Left lobe of liver (tissue), 2 donors: ENCODE measurements at regions not wholly inside any gene's neighbourhood (a gene's known extent, or its start where the extent isn't known, plus 50 kb on each side); places are given as distances from the start of the nearest gene placed in this dataset.

Source experiments
- ATAC-seq: fragments of 200-7000 bp; cut with Tn5 transposase; one replicate; pipeline ENCODE4 v1.9.1; 2020; ENCODE audit warnings: mild to moderate bottlenecking, moderate library complexity
- DNase-seq: peaks from one replicate; pipeline ENCODE4 v3.0.0-alpha.2; 2020; ENCODE audit warnings: low spot score
- donor health status: DM: no; HTN: no; CAD: no; lungs with moderate emphysema.
- donor health status: DM: no; HTN: yes; CAD: no.

GRCh38 chr16:16865374-16865773 is 486.4 kb downstream of the NPIPA7 start:
- DNase-seq: no peak
- ATAC-seq: no peak

- ATAC-seq (no peak), DNase-seq (no peak)
These were observed 489.0 kb downstream of the NPIPA7 start for GRCh38 chr16:16867973-16868372.

- no peak for DNase-seq
These were observed 489.8 kb downstream of the NPIPA7 start for GRCh38 chr16:16868727-16869126.

GRCh38 chr16:16869746-16870145 is 490.8 kb downstream of the NPIPA7 start:
- DNase-seq (no peak), ATAC-seq (no peak)

More at GRCh38 chr16:16868727-16869126, 489.8 kb downstream of the NPIPA7 start:
- ATAC-seq: no peak

- DNase-seq (no peak), ATAC-seq (no peak)
These were observed 492.3 kb downstream of the NPIPA7 start for GRCh38 chr16:16871196-16871595.

- DNase-seq (no peak), ATAC-seq (no peak)
These were observed 498.1 kb downstream of the NPIPA7 start for GRCh38 chr16:16877061-16877460.

- ATAC-seq (no peak), DNase-seq (no peak)
These were observed 500.8 kb downstream of the NPIPA7 start for GRCh38 chr16:16879567-16880251.

- ATAC-seq (no peak), DNase-seq (no peak)
These were observed 502.9 kb downstream of the NPIPA7 start for GRCh38 chr16:16881814-16882213.

GRCh38 chr16:16882766-16883165 is 503.8 kb downstream of the NPIPA7 start:
- ATAC-seq: no peak
- no peak for DNase-seq

- DNase-seq (no peak), ATAC-seq (no peak)
These were observed 505.5 kb downstream of the NPIPA7 start for GRCh38 chr16:16884451-16884850.

GRCh38 chr16:16887193-16887592 is 508.3 kb downstream of the NPIPA7 start:
- no peak for DNase-seq
- no peak for ATAC-seq

GRCh38 chr16:16890964-16891363 is 512.0 kb downstream of the NPIPA7 start:
- no peak for ATAC-seq
- no peak for DNase-seq

GRCh38 chr16:16904601-16905000 is 525.7 kb downstream of the NPIPA7 start:
- ATAC-seq (no peak), DNase-seq (no peak)

GRCh38 chr16:16905850-16906249 is 526.9 kb downstream of the NPIPA7 start:
- no peak for ATAC-seq
- no peak for DNase-seq

GRCh38 chr16:16907089-16907488 is 528.1 kb downstream of the NPIPA7 start:
- DNase-seq (no peak), ATAC-seq (no peak)

- DNase-seq: no peak
- ATAC-seq: no peak
These were observed 529.1 kb downstream of the NPIPA7 start for GRCh38 chr16:16908077-16908476.

- no peak for ATAC-seq
- DNase-seq: no peak
These were observed 530.2 kb downstream of the NPIPA7 start for GRCh38 chr16:16909126-16909525.

GRCh38 chr16:16910666-16911065 is 531.7 kb downstream of the NPIPA7 start:
- no peak for ATAC-seq
- DNase-seq: no peak

GRCh38 chr16:16915771-16916170 is 536.8 kb downstream of the NPIPA7 start:
- ATAC-seq: no peak
- DNase-seq: no peak

GRCh38 chr16:16917191-16917785 is 538.3 kb downstream of the NPIPA7 start:
- no peak for ATAC-seq

GRCh38 chr16:16923479-16923878 is 544.5 kb downstream of the NPIPA7 start:
- no peak for ATAC-seq
- DNase-seq: no peak

More at GRCh38 chr16:16917191-16917785, 538.3 kb downstream of the NPIPA7 start:
- no peak for DNase-seq

- ATAC-seq (no peak), DNase-seq (no peak)
These were observed 545.7 kb downstream of the NPIPA7 start for GRCh38 chr16:16924613-16925012.

GRCh38 chr16:16925432-16925831 is 545.3 kb downstream of the XYLT1 start:
- DNase-seq (no peak), ATAC-seq (no peak)
